ENCODE measurements at regions not wholly inside any gene's neighbourhood (a gene's known extent, or its start where the extent isn't known, plus 50 kb on each side); places are given as distances from the start of the nearest gene placed in this dataset.

- Mint-ChIP-seq H3K4me1 (no peaks in the 10 kb centered on the region), H3K9me3 (peaks cover 0 to 2% of the 10 kb centered on the region in 2 experiments; a peak in 3 of 5 replicates), H3K27me3 (ENCODE audit: low read depth) (no peaks in the 10 kb centered on the region), H3K27ac (no peak overlapping the region), H3K36me3 (ENCODE audit: insufficient read depth in 1 of 3, low read depth in 3 of 3) (no peaks in the 10 kb centered on the region; a peak in 1 of 7 replicates), H3K4me3 (no peak overlapping the region)
- no peaks in the 10 kb centered on the region for H3K27me3 ChIP-seq (ENCODE audit: insufficient read depth, low read length)
- no peak overlapping the region for H3K4me2 ChIP-seq (ENCODE audit: insufficient read depth, insufficient read length, low read length)
- no peaks in the 10 kb centered on the region for H3K4me1 ChIP-seq (ENCODE audit: insufficient read depth, low read length)
- H2BK120ac ChIP-seq (ENCODE audit: low read depth, low read length, poor library complexity, severe bottlenecking): no peak overlapping the region
- no peaks in the 10 kb centered on the region for H3K79me2 ChIP-seq (ENCODE audit: insufficient read depth, low read length)
- H3K27ac ChIP-seq (ENCODE audit: insufficient read length, low read depth, low read length): no peak overlapping the region
- no peaks in the 10 kb centered on the region for H3K23me2 ChIP-seq (ENCODE audit: insufficient read length, low read depth, low read length, poor library complexity, severe bottlenecking)
- H2AFZ ChIP-seq (ENCODE audit: low read length): no peak overlapping the region
- WGBS (ENCODE audit: extremely low coverage, insufficient read length, low lambda C conversion rate): no CpG with 5 or more reads among the region's 2 CpGs
- no peak overlapping the region for H2BK5ac ChIP-seq (ENCODE audit: insufficient read length, low read length)
- H3K9me3 ChIP-seq (ENCODE audit: control insufficient read depth, low read depth, low read length): no peaks in the 10 kb centered on the region
- H3K4ac ChIP-seq (ENCODE audit: low read depth, low read length): no peak overlapping the region
- H3K14ac ChIP-seq (ENCODE audit: insufficient read depth, low read length): no peak overlapping the region
- no peak overlapping the region for H2BK20ac ChIP-seq (ENCODE audit: low read depth, low read length, poor library complexity, severe bottlenecking)
- H2BK15ac ChIP-seq (ENCODE audit: low read depth, low read length): no peak overlapping the region
- no peak overlapping the region for H4K8ac ChIP-seq (replicated peaks; ENCODE audit: insufficient read length, low read depth, low read length)
- H4K20me1 ChIP-seq (ENCODE audit: control insufficient read depth, insufficient read depth, insufficient read length): no peaks in the 10 kb centered on the region
- no peak overlapping the region for H2AK5ac ChIP-seq (ENCODE audit: insufficient read length, low read length)
- H3K56ac ChIP-seq (ENCODE audit: insufficient read length, low read depth, low read length): no peak overlapping the region
- no peaks in the 10 kb centered on the region for H3K79me1 ChIP-seq (ENCODE audit: insufficient read depth, low read depth, low read length, poor library complexity, severe bottlenecking)
- H3K23ac ChIP-seq (ENCODE audit: insufficient read length, low read depth, low read length): no peak overlapping the region
- no peak for DNase-seq
- TF ChIP-seq CTCF (conservative IDR thresholded peaks at IDR 0.05): no peak
- H3K18ac ChIP-seq (ENCODE audit: insufficient read length, low read depth, low read length): no peak overlapping the region
- no peak overlapping the region for H3K9ac ChIP-seq (ENCODE audit: extremely low read depth, insufficient read length, low read length)
- H2BK12ac ChIP-seq (ENCODE audit: insufficient read length, low read depth, low read length): no peak overlapping the region
- H3T11ph ChIP-seq (ENCODE audit: low read length): no peak overlapping the region
- H4K91ac ChIP-seq (ENCODE audit: insufficient read length, low read depth, low read length): no peak overlapping the region
- no peak overlapping the region for H4K5ac ChIP-seq (ENCODE audit: insufficient read length, low read depth, low read length)
Observed at GRCh38 chr20:55194947-55195346, 719.6 kb downstream of the DOK5 start.

Measured in H9 (cell line).